HCT116 (cell line): ENCODE measurements at regions not wholly inside any gene's neighbourhood (a gene's known extent, or its start where the extent isn't known, plus 50 kb on each side); places are given as distances from the start of the nearest gene placed in this dataset.

Experiments
- ATAC-seq: fragments of 200-7000 bp; cut with Tn5 transposase; 2 replicates; pipeline ENCODE4 v1.9.1; 2020; ENCODE audit warnings: mild to moderate bottlenecking, moderate library complexity
- BruUV-seq: library from RNA; stranded (reverse); fragments of 400-500 nt; replicated peaks from 2 replicates; lab custom pipeline; 2021; lab: Mats Ljungman, UMichigan
- CTCF ChIA-PET: fragments of 300-600 bp; sonication (Branson Sonifier 250); formaldehyde crosslinking; loops from one replicate; lab custom pipeline; 2021; ENCODE audit warnings: antibody characterized with exemption; lab: Charles Lee
- POLR2A ChIA-PET: fragments of 300-600, 350-600 bp; sonication (Branson Sonifier 250); formaldehyde crosslinking; loops from one replicate; lab custom pipeline; 2021; ENCODE audit warnings: antibody characterized with exemption; lab: Charles Lee
- RAD21 ChIA-PET, 2 experiments: fragments of 300-600 bp; sonication (Branson Sonifier 250); formaldehyde crosslinking; loops; one replicate each; lab custom pipeline; 2023; ENCODE audit warnings: low total read pairs in 2 of 2; ENCODE audit not compliant: uncharacterized antibody in 2 of 2, unreplicated experiment in 2 of 2, low non-redundant PET in 1 of 2; lab: Charles Lee
- DNase-seq: peaks from one replicate; pipeline ENCODE4 v3.0.0-alpha.2; 2010; ENCODE audit warnings: low read depth, low spot score
- H2AFZ ChIP-seq: fragments of 200-600 bp; shearing (Covaris generic), sonication (generic); 2 replicates; pipeline ENCODE4 v1.6.1; 2017; ENCODE audit warnings: low read depth, mixed run types, mixed read lengths, antibody characterized with exemption, low read length; ENCODE audit not compliant: poor library complexity, severe bottlenecking
- H3K27ac ChIP-seq: 2 replicates; pipeline ENCODE4 v1.5.1; 2012; ENCODE audit warnings: low read depth, low read length
- H3K27me3 ChIP-seq: fragments of 200-600 bp; sonication (generic); 2 replicates; pipeline ENCODE4 v1.6.1; 2016; ENCODE audit warnings: mixed run types, low read length, mixed read lengths; ENCODE audit not compliant: insufficient read depth
- H3K36me3 ChIP-seq, 2 experiments: fragments of 200-500 bp in 1 of 2; fragments of 200-600 bp in 1 of 2; sonication (Bioruptor generic) in 1 of 2; sonication (generic) in 1 of 2; 2 replicates each; pipeline versions ENCODE4 v1.5.1 to v1.6.1; 2014 to 2016; ENCODE audit warnings: low read length in 2 of 2, inconsistent platforms in 1 of 2, mixed read lengths in 1 of 2, mixed run types in 1 of 2; ENCODE audit not compliant: insufficient read depth in 2 of 2, control insufficient read depth in 1 of 2
- H3K4me1 ChIP-seq, 2 experiments: fragments of 200-600 bp in 1 of 2; sonication (generic) in 1 of 2; 2 replicates each; pipeline versions ENCODE4 v1.5.1 to v1.6.1; 2012 to 2017; ENCODE audit warnings: low read length in 2 of 2, inconsistent platforms in 1 of 2, mild to moderate bottlenecking in 1 of 2, mixed read lengths in 1 of 2, mixed run types in 1 of 2, moderate library complexity in 1 of 2; ENCODE audit not compliant: insufficient read depth in 2 of 2, control insufficient read depth in 1 of 2
- H3K4me2 ChIP-seq: fragments of 200-600 bp; sonication (generic); 2 replicates; pipeline ENCODE4 v1.6.1; 2017; ENCODE audit warnings: mixed run types, low read length, mixed read lengths
- H3K4me3 ChIP-seq, 2 experiments: fragments of 200-600 bp in 1 of 2; sonication (generic) in 1 of 2; replicated peaks in 1 of 2; 2 replicates each; pipeline ENCODE4 v1.5.1; 2011 to 2016; ENCODE audit warnings: low read length in 2 of 2, control low read depth in 1 of 2, low read depth in 1 of 2, mild to moderate bottlenecking in 1 of 2, mixed read lengths in 1 of 2, mixed run types in 1 of 2
- H3K79me2 ChIP-seq: fragments of 200-600 bp; sonication (generic); 2 replicates; pipeline ENCODE4 v1.6.1; 2017; ENCODE audit warnings: mild to moderate bottlenecking, mixed run types, low read length, moderate library complexity, mixed read lengths; ENCODE audit not compliant: insufficient read depth
- H3K9ac ChIP-seq: fragments of 200-600 bp; sonication (generic); 2 replicates; pipeline ENCODE4 v1.6.1; 2016; ENCODE audit warnings: low read length, mixed read lengths
- H3K9me2 ChIP-seq: fragments of 200-600 bp; sonication (generic), shearing (Covaris generic); 2 replicates; pipeline ENCODE4 v1.6.1; 2017; ENCODE audit warnings: mixed run types, mild to moderate bottlenecking, moderate library complexity; ENCODE audit not compliant: insufficient read depth
- H3K9me3 ChIP-seq, 2 experiments: fragments of 200-500 bp in 1 of 2; fragments of 200-600 bp in 1 of 2; sonication (Bioruptor generic) in 1 of 2; sonication (generic) in 1 of 2; 2 replicates each; pipeline ENCODE4 v1.6.1; 2014 to 2017; ENCODE audit warnings: low read length in 2 of 2, mixed read lengths in 2 of 2, inconsistent platforms in 1 of 2, low read depth in 1 of 2, mild to moderate bottlenecking in 1 of 2, mixed run types in 1 of 2, moderate library complexity in 1 of 2; ENCODE audit not compliant: control insufficient read depth in 1 of 2, insufficient read depth in 1 of 2
- H4K20me1 ChIP-seq: fragments of 200-600 bp; sonication (generic), shearing (Covaris generic); 2 replicates; pipeline ENCODE4 v1.6.1; 2017; ENCODE audit warnings: mixed run types, mild to moderate bottlenecking, moderate library complexity; ENCODE audit not compliant: insufficient read depth
- CBX3 ChIP-seq: IDR thresholded peaks from 2 replicates; pipeline ENCODE4 v1.6.1; 2012; ENCODE audit warnings: low read depth
- CEBPB ChIP-seq: IDR thresholded peaks from 2 replicates; pipeline ENCODE4 v1.6.1; 2012; ENCODE audit warnings: low read depth
- CTCF ChIP-seq, 3 experiments: fragments of 200-600 bp in 1 of 3; sonication (generic) in 1 of 3; IDR thresholded peaks in 2 of 3; conservative IDR thresholded peaks in 1 of 3; 2 replicates each; pipeline ENCODE4 v1.5.1; 2012 to 2017; ENCODE audit warnings: low read depth in 2 of 3, low read length in 2 of 3, antibody characterized with exemption in 1 of 3, borderline replicate concordance in 1 of 3, control low read depth in 1 of 3, mild to moderate bottlenecking in 1 of 3, mixed read lengths in 1 of 3, mixed run types in 1 of 3, moderate library complexity in 1 of 3; ENCODE audit not compliant: insufficient read depth in 1 of 3
- EGR1 ChIP-seq: IDR thresholded peaks from 2 replicates; pipeline ENCODE4 v1.6.1; 2012; ENCODE audit warnings: low read depth
- EZH2 ChIP-seq: fragments of 200-600 bp; sonication (generic); IDR thresholded peaks from 2 replicates; pipeline ENCODE4 v1.6.1; 2017; ENCODE audit warnings: antibody characterized with exemption, mixed run types
- EZH2phosphoT487 ChIP-seq: fragments of 200-600 bp; IDR thresholded peaks from 2 replicates; pipeline ENCODE4 v1.6.1; 2018; ENCODE audit warnings: antibody characterized with exemption, borderline replicate concordance
- FOSL1 ChIP-seq: IDR thresholded peaks from 2 replicates; pipeline ENCODE4 v1.6.1; 2012; ENCODE audit warnings: low read depth
- JUND ChIP-seq: IDR thresholded peaks from 2 replicates; pipeline ENCODE4 v1.6.1; 2012
- MAX ChIP-seq: IDR thresholded peaks from 2 replicates; pipeline ENCODE4 v1.6.1; 2012
- RAD21 ChIP-seq: IDR thresholded peaks from 2 replicates; pipeline ENCODE4 v1.6.1; 2012; ENCODE audit warnings: low read depth, mild to moderate bottlenecking
- SIN3A ChIP-seq: IDR thresholded peaks from 2 replicates; pipeline ENCODE4 v1.6.1; 2012; ENCODE audit warnings: low read depth
- TCF7L2 ChIP-seq: IDR thresholded peaks from 2 replicates; pipeline ENCODE4 v1.7.0; 2011; ENCODE audit warnings: borderline replicate concordance, inconsistent platforms; ENCODE audit not compliant: insufficient read depth, insufficient read length; ENCODE audit errors: extremely low read depth
- YY1 ChIP-seq: IDR thresholded peaks from 2 replicates; pipeline ENCODE4 v1.6.1; 2011; ENCODE audit warnings: low read length, low read depth, moderate library complexity, mild to moderate bottlenecking; ENCODE audit not compliant: insufficient replicate concordance; ENCODE audit errors: extremely low read depth
- ZNF274 ChIP-seq: fragments of 200-500 bp; sonication (Bioruptor generic); IDR thresholded peaks from 2 replicates; pipeline ENCODE4 v1.6.1; 2014; ENCODE audit warnings: mild to moderate bottlenecking, low read depth, low read length, inconsistent platforms
- intact Hi-C: fragments of 100-400 bp; cut with micrococcal nuclease; formaldehyde crosslinking; loops from 2 replicates; pipeline ENCODE4 v1.10.0; 2022

- Histone ChIP-seq H3K4me2 (no peak overlapping the region), H3K79me2 (no peaks in the 10 kb centered on the region), H4K20me1 (no peaks in the 10 kb centered on the region), H3K36me3 (no peaks in the 10 kb centered on the region), H3K27me3 (0 out of 2 replicates have a peak, but pooled peaks cover 4% of the 10 kb centered on the region), H3K4me1 (no peaks in the 10 kb centered on the region), H3K9me2 (no peaks in the 10 kb centered on the region; the same call in 1 of the 2 replicates), H3K27ac (no peak overlapping the region), H3K4me3 (no peak overlapping the region), H3K9ac (no peak overlapping the region), H2AFZ (no peak overlapping the region), H3K9me3 (peaks cover 0 to 1% of the 10 kb centered on the region in 2 experiments; a peak in 1 of 4 replicates)
- TF ChIP-seq EZH2phosphoT487, result no peak
- ChIA-PET POLR2A (no interaction called here), RAD21 (no interaction called here), CTCF (no interaction called here)
- DNase-seq, result no peak
- ATAC-seq, result no peak
- BruUV-seq, result no TSS peak
- intact Hi-C loops, result no loop called here
These were observed 86.6 kb upstream of the SOX1 start for GRCh38 chr13:111980146-111980929.

- Histone ChIP-seq H3K4me1 (no peaks in the 10 kb centered on the region), H3K9me3 (no peaks in the 10 kb centered on the region), H3K27me3 (0 out of 2 replicates have a peak, but pooled peaks cover 4% of the 10 kb centered on the region), H3K79me2 (no peaks in the 10 kb centered on the region), H3K36me3 (no peaks in the 10 kb centered on the region), H2AFZ (no peak overlapping the region), H3K4me3 (no peak overlapping the region), H4K20me1 (no peaks in the 10 kb centered on the region), H3K27ac (no peak overlapping the region), H3K9ac (no peak overlapping the region), H3K4me2 (no peak overlapping the region), H3K9me2 (no peaks in the 10 kb centered on the region; the same call in 1 of the 2 replicates)
- intact Hi-C loops, result no loop called here
- TF ChIP-seq YY1 (no peak), JUND (no peak), FOSL1 (no peak), TCF7L2 (no peak), RAD21 (no peak), SIN3A (no peak), CEBPB (no peak), EGR1 (no peak), CBX3 (no peak), CTCF (IDR thresholded peaks at IDR 0.05 in 2 of 3, conservative IDR thresholded peaks at IDR 0.05 in 1 of 3; ENCODE audit: borderline replicate concordance in 1 of 3, insufficient read depth in 1 of 3, low read depth in 2 of 3, low read length in 2 of 3) (no peak), ZNF274 (no peak), EZH2 (no peak), MAX (no peak)
- ATAC-seq (no peak), DNase-seq (no peak)
- RAD21 ChIA-PET, result no interaction called here
- CTCF ChIA-PET, result no interaction called here
- POLR2A ChIA-PET, result no interaction called here
- BruUV-seq, result no TSS peak
These were observed 85.9 kb upstream of the SOX1 start for GRCh38 chr13:111981006-111981405.
